CD4-positive, alpha-beta T cell treated with Interleukin-10 for 1 hour (primary cell): ENCODE measurements at regions not wholly inside any gene's neighbourhood (a gene's known extent, or its start where the extent isn't known, plus 50 kb on each side); places are given as distances from the start of the nearest gene placed in this dataset.

Source experiments
- DNase-seq: peaks from one replicate; pipeline ENCODE4 v3.0.0-alpha.2; 2020

DNA sequence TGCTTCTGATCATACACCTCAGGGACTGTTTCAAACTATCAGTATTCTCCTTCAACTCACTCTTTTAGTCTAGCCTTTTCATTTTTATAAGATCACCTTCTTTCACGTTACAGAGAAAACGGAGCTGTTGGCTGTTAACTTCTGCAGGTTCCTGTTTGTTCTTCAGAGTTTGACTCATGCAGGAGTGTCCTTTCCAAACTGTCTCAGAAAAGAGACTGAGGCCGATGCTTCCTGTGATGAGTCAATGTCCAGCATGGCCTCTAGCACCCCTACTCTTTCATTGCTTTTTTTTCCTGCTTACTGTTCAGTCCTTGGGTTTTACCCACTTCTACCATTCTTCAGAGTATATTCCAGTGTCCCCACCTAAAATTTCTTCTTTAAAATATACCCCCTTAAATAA lies 240.8 kb upstream of the RGPD4 start:
- no peak for DNase-seq

DNA sequence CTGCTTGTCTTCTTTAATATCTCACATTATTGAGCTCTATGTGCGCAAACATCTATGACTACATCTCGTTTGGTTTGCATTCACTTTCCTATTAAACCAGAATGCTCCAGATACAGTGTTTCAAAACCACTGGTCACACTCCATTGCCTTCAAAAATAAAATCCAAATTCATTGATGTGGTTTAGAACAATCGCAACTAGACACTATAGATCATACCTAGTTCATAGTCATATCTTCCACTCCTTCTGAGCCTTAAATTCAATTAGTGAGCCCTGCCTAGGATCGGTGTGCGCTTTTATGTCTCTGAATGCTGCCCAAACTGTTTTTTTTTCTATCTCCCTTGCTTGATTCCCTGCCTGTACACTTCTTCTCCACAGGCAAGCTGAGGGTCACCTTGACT lies 238.5 kb upstream of the RGPD4 start:
- DNase-seq: no peak

DNA sequence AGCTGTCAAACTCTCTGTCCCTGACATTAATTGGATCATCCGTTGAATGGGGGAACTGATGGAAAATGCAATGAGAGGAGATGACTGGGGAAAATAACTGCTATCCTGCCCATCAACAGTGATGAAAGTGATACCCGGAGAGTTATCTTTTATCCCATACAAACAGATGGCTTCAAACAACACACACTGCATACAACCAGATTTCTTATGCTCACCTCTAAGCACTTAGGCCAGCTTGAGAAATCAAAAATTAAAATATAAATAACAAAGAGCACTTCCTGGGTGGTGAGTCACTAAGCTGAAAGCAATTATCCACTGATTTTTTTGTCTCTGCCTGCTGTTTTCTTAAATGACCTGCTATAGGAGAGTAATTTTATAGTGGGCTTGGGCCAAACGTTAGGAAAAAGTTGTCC lies 237.6 kb upstream of the RGPD4 start:
- DNase-seq: no peak

GRCh38 chr2:107591561-107592279 lies 235.0 kb upstream of the RGPD4 start:
- no peak for DNase-seq

- DNase-seq: no peak
These were observed 234.4 kb upstream of the RGPD4 start for GRCh38 chr2:107592280-107592624.

DNA sequence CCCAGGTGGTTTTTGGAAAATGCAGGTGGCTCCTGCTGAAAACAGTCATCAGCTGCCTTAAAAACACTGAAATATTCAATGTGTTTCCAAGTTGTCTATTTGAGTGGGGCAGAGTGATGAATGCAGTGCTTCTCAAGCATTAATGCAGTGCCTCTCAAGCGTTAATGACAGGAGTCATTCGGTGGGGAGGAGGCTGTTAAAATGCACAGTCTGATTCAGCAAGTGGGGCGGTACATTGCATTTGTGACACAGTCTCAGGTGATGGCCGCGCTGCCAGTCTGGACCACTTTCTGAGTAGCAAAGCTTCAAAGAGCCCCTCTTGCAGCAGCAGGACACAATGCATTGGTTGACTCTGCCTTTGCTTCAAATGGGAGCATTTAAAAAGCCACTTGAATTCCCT lies 231.4 kb upstream of the RGPD4 start:
- DNase-seq: no peak

DNA sequence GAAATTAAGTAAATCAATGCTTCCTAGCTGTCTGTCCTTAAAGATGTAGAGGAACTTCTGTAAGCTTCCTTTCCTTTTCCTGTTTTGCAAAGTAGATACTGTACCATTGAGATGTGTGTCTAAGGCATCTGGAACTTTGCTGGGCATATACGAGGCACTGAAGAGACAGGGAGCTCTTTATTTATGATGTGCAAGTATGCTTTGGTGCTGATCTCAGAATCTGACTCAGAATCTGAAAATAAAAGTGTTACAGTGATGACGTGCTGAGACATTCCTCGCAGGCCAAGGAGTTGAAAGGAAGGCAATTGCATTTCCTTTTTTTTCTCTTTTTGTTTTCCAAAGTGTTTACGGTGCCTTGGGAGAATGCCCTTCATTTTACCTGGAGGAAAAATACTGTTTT lies 230.9 kb upstream of the RGPD4 start:
- DNase-seq: no peak

DNA sequence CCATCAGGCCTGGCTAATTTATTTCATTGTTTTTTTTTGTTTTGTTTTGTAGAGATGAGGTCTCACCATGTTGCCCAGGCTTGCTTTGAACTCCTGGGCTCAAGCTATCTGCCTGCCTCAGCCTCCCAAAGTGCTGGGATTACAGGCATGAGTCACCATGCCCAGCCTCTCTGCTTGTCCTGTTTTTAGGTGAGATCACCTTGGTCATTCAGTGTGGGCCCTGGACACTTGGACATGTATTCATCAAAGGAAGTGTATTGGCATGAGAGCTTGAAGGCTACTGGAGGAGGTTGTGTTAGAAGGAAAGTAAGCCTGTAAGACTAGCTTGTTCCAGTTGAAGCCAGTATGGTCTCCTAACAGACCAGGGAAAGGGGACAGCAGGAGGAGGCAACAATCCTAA lies 229.2 kb upstream of the RGPD4 start:
- DNase-seq: no peak

DNA sequence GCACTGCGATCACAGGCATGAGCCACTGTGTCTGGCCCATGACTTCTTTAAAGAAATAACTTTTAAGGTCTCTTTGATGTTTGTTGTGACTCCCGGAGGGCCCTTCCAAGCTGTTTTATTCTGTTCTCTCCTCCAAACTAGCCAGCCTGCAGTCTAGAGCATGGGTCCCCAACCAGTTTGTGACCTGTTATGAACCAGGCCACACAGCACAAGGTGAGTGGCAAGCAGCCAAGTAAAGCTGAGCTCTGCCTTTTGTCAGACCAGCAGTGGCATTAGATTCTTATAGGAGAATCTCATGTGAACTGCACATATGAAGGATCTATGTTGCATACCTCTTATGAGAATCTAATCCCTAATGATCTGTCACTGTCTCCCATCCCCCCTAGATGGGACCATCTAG lies 223.9 kb upstream of the RGPD4 start:
- DNase-seq: no peak

DNA sequence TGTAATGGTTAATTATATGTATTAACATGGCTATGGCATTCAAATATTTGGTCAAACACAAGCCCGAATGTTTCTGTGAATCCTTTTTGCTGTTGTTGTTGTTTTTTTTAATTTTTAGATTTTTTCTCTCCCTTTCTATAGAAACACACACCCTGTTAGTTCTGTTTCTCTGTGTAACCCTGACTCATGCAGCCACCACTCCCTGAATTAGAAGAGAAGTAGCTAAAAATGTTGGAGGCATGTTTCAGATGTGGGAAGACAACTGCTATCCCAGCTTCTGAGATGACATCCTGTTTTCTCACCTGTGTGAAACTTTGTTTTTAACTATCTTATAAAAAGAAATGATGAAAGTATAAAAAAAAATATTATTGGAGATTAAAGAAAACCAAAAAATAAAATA lies 219.6 kb upstream of the RGPD4 start:
- no peak for DNase-seq

DNA sequence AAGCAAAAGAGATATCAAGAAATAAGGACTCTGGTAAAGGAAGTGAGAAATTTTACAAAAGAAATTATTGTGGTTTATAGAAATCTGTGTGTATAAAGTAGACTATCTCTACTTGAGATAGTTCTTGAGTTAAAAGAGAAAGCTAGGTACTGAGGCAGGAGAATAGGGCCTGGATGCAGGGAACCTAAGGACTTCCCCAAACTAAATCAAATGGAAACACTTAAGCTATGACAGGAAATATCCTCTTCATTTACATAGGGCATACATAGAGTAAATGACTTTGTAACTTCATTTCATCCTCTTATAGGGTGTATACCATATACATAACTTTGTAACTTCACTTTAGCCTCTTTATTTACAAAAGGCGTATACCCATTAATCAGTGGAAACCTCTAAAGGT lies 219.2 kb upstream of the RGPD4 start:
- no peak for DNase-seq

DNA sequence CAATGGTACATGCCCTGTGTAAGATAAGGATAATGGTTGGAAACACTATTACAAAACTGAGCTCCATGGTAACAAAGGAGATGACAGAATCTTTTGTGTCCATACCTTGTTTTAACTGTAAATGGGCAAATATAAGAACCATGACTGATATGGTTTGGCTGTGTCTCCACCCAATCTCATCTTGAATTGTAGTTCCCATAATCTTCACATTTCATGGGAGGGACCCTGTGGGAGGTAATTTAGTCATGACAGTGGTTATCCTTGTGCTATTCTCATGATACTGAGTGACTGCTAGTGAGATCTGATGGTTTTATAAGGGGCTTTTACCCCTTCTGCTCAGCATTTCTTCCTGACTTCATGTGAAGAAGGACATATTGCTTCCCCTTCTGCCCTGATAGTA lies 211.7 kb upstream of the RGPD4 start:
- no peak for DNase-seq

GRCh38 chr2:107618769-107619168 lies 207.9 kb upstream of the RGPD4 start:
- DNase-seq: no peak

DNA sequence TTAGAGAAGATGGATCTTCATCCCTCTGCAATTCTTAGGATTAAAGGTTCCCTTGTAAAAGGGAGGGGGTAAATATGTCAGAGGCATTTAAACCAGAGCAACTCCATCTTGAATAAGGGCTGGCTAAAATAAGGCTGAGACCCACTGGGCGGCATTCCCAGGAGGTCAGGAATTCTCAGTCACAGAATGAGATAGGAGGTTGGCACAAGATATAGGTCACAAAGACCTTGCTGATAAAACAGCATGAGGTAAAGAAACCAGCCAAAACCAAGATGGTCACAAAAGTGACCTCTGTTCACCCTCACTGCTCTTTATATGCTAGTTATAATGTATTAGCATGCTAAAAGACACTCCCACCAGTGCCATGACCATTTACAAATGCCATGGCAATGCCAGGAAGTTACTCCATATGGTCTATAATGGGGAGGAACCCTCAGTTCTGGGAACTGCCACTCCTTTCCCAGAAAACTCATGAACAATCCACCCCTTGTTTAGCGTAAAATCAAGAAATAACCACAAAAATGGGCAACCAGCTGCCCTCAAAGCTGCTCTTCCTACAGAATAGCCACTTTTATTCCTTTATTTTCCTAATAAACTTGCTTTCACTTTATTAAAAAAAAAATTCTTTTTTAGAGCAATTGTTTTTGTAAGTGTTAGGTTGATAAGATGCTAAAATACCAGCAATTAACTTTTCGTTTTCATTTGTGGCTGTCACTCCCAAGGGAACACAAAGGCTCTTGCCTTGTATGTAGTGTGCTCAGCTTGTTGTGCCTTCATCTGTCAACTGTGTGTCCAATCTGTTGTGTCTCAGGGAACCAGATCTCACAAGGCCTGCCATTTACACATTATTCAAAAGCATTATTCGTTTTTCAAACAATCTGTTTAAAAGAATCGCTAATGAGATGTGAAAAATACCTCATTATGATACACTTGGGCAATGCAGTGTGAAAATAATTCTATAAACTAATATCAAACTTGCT lies 205.2 kb upstream of the RGPD4 start:
- no peak for DNase-seq

- DNase-seq: no peak
These were observed 203.9 kb upstream of the RGPD4 start for GRCh38 chr2:107622741-107623310.

DNA sequence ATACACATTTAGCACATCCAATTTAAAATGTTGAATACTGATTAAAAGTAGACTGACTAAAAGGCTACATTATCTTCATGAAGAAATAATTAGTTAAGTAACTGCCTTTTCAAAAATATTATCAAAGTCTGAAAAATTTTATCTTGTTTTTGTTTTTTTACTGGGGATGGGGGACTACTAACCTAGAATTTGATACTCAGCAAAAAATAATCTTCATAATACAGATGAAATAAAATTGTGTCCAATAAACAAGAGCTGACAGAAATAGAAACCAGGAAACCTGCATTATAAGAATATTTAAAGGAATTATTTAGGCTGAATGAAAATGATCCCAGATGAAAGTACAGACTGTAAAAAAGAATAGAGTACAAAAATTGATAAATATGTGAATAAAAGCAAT lies 200.7 kb upstream of the RGPD4 start:
- DNase-seq: no peak

DNA sequence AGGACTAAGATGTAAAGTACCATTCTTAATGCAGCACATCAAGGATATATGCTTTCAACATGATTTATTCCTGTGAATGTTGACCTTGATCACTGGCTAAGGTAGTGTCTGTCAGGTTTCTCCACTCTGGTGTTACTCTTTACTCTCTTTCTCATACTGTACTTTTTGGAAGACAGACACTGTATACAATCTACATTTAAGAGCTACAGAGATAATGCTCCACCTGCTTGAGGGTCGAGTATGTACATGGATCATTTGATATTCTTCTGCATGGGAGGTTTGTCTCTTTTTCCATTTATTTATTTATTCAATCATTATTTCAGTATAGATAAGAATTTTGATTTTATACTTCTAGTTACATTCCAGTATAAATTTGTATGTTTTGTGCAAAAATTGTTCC lies 199.5 kb upstream of the RGPD4 start:
- DNase-seq: no peak

- no peak for DNase-seq
These were observed 198.8 kb upstream of the RGPD4 start for GRCh38 chr2:107627926-107628325.

- no peak for DNase-seq
These were observed 193.0 kb upstream of the RGPD4 start for GRCh38 chr2:107633580-107634147.

GRCh38 chr2:107634172-107634571 lies 192.5 kb upstream of the RGPD4 start:
- no peak for DNase-seq

GRCh38 chr2:107635883-107636282 lies 190.8 kb upstream of the RGPD4 start:
- DNase-seq: no peak

GRCh38 chr2:107645586-107645985 lies 181.1 kb upstream of the RGPD4 start:
- no peak for DNase-seq

- DNase-seq: no peak
These were observed 177.8 kb upstream of the RGPD4 start for GRCh38 chr2:107648781-107649404.
